Peyer's patch (tissue), 4 donors: ENCODE measurements at regions not wholly inside any gene's neighbourhood (a gene's known extent, or its start where the extent isn't known, plus 50 kb on each side); places are given as distances from the start of the nearest gene placed in this dataset.

Experiments
- CTCF ChIP-seq, 6 experiments: fragments of 450-650 bp in 4 of 6; fragments of 200-600 bp in 2 of 6; sonication (generic) in 1 of 6; IDR thresholded peaks; one replicate each; pipeline ENCODE4 v1.5.1; 2017 to 2019; ENCODE audit warnings: antibody characterized with exemption in 6 of 6, mild to moderate bottlenecking in 3 of 6, moderate library complexity in 1 of 6
- POLR2A ChIP-seq, 2 donors: fragments of 450-650 bp; IDR thresholded peaks; one replicate each; pipeline ENCODE4 v1.5.1; 2017; ENCODE audit warnings: antibody characterized with exemption in 2 of 2, mild to moderate bottlenecking in 2 of 2, moderate library complexity in 2 of 2

GRCh38 chr3:168162172-168162571 is 66.4 kb upstream of the GOLIM4 start:
- TF ChIP-seq POLR2A (IDR thresholded peaks at IDR 0.05) = no peak
- TF ChIP-seq CTCF (IDR thresholded peaks at IDR 0.05) = no peak
